PFSK-1 (cell line): ENCODE measurements at regions not wholly inside any gene's neighbourhood (a gene's known extent, or its start where the extent isn't known, plus 50 kb on each side); places are given as distances from the start of the nearest gene placed in this dataset.

Source experiments
- FOXP2 ChIP-seq: optimal IDR thresholded peaks from 2 replicates; pipeline ENCODE3; 2011; ENCODE audit warnings: borderline replicate concordance, control low read depth, inconsistent platforms; ENCODE audit not compliant: insufficient read depth; ENCODE audit errors: extremely low read length, extremely low read depth
- POLR2AphosphoS5 ChIP-seq: IDR thresholded peaks from 2 replicates; pipeline ENCODE4 v1.6.1; 2012; ENCODE audit warnings: low read depth, mild to moderate bottlenecking, control low read depth, low read length, moderate library complexity
- REST ChIP-seq, 2 experiments: IDR thresholded peaks; 2 replicates each; pipeline versions ENCODE4 v1.6.1 to v1.8.0; 2011 to 2012; ENCODE audit warnings: low read depth in 2 of 2, low read length in 2 of 2, control low read depth in 1 of 2, inconsistent platforms in 1 of 2, mild to moderate bottlenecking in 1 of 2, moderate library complexity in 1 of 2; ENCODE audit not compliant: insufficient read depth in 1 of 2
- SIN3A ChIP-seq: IDR thresholded peaks from 2 replicates; pipeline ENCODE4 v1.6.1; 2012; ENCODE audit warnings: mild to moderate bottlenecking, low read length, moderate library complexity, borderline replicate concordance; ENCODE audit not compliant: insufficient read depth
- TAF1 ChIP-seq: IDR thresholded peaks from 2 replicates; pipeline ENCODE4 v1.6.1; 2012; ENCODE audit warnings: low read length, control low read depth, borderline replicate concordance; ENCODE audit not compliant: insufficient read depth

- TF ChIP-seq REST (IDR thresholded peaks at IDR 0.05; ENCODE audit: insufficient read depth in 1 of 2, low read depth in 2 of 2, low read length in 2 of 2) (no peak), TAF1 (no peak), FOXP2 (no peak), SIN3A (no peak), POLR2AphosphoS5 (no peak)
These were observed 105.0 kb upstream of the SH3BP4 start for GRCh38 chr2:234846599-234847363.

- TF ChIP-seq TAF1 (no peak), POLR2AphosphoS5 (no peak), SIN3A (no peak), FOXP2 (no peak), REST (IDR thresholded peaks at IDR 0.05; ENCODE audit: insufficient read depth in 1 of 2, low read depth in 2 of 2, low read length in 2 of 2) (no peak)
These were observed 105.9 kb upstream of the SH3BP4 start for GRCh38 chr2:234845602-234846590.

GRCh38 chr2:234843411-234843810 lies 108.4 kb upstream of the SH3BP4 start:
- TF ChIP-seq REST (IDR thresholded peaks at IDR 0.05; ENCODE audit: insufficient read depth in 1 of 2, low read depth in 2 of 2, low read length in 2 of 2) (no peak), FOXP2 (no peak), TAF1 (no peak), SIN3A (no peak), POLR2AphosphoS5 (no peak)

- no peak for TF ChIP-seq SIN3A
These were observed 109.1 kb upstream of the SH3BP4 start for GRCh38 chr2:234842753-234843152.

DNA sequence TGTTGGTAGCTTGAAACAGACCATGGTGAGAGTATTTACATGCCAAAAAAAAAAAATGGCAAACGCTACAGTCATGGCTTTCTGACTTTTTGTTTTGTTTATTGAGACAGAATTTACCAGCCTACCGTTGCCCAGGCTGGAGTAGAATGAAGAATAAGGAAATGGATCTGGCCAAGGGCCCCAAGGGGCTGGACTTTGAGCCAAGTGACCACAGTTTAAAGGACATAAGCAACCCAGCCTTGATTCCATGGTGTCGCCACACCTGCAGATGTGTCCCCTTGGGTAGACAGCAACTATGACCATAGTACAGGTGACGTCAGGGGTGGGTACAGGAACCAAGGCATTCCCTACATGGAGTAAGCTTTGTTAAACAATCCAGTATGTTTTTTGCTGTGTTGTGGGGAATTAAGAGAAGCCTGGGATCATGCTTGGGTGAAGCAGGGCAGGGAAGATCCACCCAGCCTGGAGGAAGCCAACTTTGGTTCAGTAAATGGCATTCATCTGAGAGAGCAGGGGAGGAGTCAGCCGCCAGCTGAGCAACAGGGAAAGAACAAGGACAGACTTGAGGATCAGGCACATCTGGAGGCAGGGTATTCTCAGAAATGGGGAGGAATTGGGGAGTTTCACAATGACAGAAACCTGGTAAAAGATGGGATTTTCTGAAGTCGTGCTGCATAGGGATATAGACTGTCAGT lies 110.3 kb upstream of the SH3BP4 start:
- TF ChIP-seq REST (IDR thresholded peaks at IDR 0.05; ENCODE audit: insufficient read depth in 1 of 2, low read depth in 2 of 2, low read length in 2 of 2) (no peak), POLR2AphosphoS5 (no peak), SIN3A (no peak), TAF1 (no peak)
